ENCODE measurements at regions not wholly inside any gene's neighbourhood (a gene's known extent, or its start where the extent isn't known, plus 50 kb on each side); places are given as distances from the start of the nearest gene placed in this dataset.

DNA sequence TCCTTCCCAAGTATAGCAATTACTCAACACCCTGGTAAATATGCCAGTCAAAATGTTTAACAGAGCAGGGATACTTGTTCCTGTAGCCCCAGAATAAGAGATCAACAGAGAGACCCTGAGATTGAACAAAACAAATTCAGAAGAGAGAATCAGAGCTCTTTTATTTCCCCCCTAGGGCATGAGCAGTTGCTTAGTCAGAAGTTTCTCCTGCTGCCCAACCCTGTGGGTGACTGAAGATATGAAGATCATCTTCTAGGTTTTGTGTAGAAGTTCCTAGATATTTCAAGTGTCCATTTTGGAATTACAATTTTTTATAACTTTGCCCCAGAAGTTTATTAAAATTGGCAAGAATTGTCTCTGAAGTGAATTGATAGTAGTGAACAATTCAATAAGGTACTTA is 59.1 kb upstream of the RXFP1 start:
- Histone ChIP-seq H3K9ac (ENCODE audit: low read depth, low read length, poor library complexity, severe bottlenecking) (no peak overlapping the region), H4K20me1 (ENCODE audit: insufficient read depth, low read length, poor library complexity, severe bottlenecking) (no peaks in the 10 kb centered on the region), H3K4me2 (ENCODE audit: low read depth, low read length, poor library complexity, severe bottlenecking) (no peak overlapping the region), H3K4me1 (ENCODE audit: insufficient read depth, low read length, poor library complexity, severe bottlenecking) (no peaks in the 10 kb centered on the region), H3K36me3 (ENCODE audit: insufficient read depth, low read length) (no peaks in the 10 kb centered on the region), H3K27me3 (ENCODE audit: insufficient read depth, low read length, poor library complexity, severe bottlenecking) (no peaks in the 10 kb centered on the region), H3K9me3 (ENCODE audit: insufficient read depth, low read depth, low read length) (no peaks in the 10 kb centered on the region), H3K4me3 (ENCODE audit: low read length, poor library complexity, severe bottlenecking) (no peak overlapping the region), H3K9me2 (replicated peaks; ENCODE audit: low read depth, low read length) (no peaks in the 10 kb centered on the region), H3F3A (ENCODE audit: low read depth) (no peaks in the 10 kb centered on the region), H2AFZ (ENCODE audit: low read length) (no peak overlapping the region), H3K79me2 (ENCODE audit: insufficient read depth, low read length) (no peaks in the 10 kb centered on the region)
- TF ChIP-seq, protein P1, sequence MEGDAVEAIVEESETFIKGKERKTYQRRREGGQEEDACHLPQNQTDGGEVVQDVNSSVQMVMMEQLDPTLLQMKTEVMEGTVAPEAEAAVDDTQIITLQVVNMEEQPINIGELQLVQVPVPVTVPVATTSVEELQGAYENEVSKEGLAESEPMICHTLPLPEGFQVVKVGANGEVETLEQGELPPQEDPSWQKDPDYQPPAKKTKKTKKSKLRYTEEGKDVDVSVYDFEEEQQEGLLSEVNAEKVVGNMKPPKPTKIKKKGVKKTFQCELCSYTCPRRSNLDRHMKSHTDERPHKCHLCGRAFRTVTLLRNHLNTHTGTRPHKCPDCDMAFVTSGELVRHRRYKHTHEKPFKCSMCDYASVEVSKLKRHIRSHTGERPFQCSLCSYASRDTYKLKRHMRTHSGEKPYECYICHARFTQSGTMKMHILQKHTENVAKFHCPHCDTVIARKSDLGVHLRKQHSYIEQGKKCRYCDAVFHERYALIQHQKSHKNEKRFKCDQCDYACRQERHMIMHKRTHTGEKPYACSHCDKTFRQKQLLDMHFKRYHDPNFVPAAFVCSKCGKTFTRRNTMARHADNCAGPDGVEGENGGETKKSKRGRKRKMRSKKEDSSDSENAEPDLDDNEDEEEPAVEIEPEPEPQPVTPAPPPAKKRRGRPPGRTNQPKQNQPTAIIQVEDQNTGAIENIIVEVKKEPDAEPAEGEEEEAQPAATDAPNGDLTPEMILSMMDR (conservative IDR thresholded peaks at IDR 0.05; ENCODE audit: low read length), result no peak
- no peak for TF ChIP-seq EZH2phosphoT487 (IDR thresholded peaks at IDR 0.05; ENCODE audit: borderline replicate concordance)

Measured in Loucy (cell line).